MM.1S (cell line): ENCODE measurements at regions not wholly inside any gene's neighbourhood (a gene's known extent, or its start where the extent isn't known, plus 50 kb on each side); places are given as distances from the start of the nearest gene placed in this dataset.

Experiments
- DNase-seq: peaks from one replicate; pipeline ENCODE4 v3.0.0-alpha.2; 2015
- H2AFZ ChIP-seq: fragments of 300-600 bp; sonication (generic); 2 replicates; pipeline ENCODE4 v1.6.0; 2016; ENCODE audit warnings: antibody characterized with exemption, low read length
- H3F3A ChIP-seq: fragments of 300-600 bp; sonication (generic); 2 replicates; pipeline ENCODE4 v1.6.1; 2016; ENCODE audit warnings: mild to moderate bottlenecking, antibody characterized with exemption, low read length, moderate library complexity, mixed read lengths; ENCODE audit not compliant: insufficient read depth
- H3K27ac ChIP-seq: fragments of 300-600 bp; sonication (generic); 2 replicates; pipeline ENCODE4 v1.5.1; 2016; ENCODE audit warnings: mild to moderate bottlenecking, low read length
- H3K27me3 ChIP-seq: fragments of 300-600 bp; sonication (generic); replicated peaks from 2 replicates; pipeline ENCODE4 v1.6.0; 2016; ENCODE audit warnings: low read length; ENCODE audit not compliant: insufficient read depth
- H3K36me3 ChIP-seq: fragments of 300-600 bp; sonication (generic); replicated peaks from 2 replicates; pipeline ENCODE4 v1.6.1; 2016; ENCODE audit warnings: mild to moderate bottlenecking, low read length, mixed read lengths; ENCODE audit not compliant: insufficient read depth
- H3K4me1 ChIP-seq: fragments of 300-600 bp; sonication (generic); 2 replicates; pipeline ENCODE4 v1.6.1; 2016; ENCODE audit warnings: low read length, mixed read lengths
- H3K4me2 ChIP-seq: fragments of 300-600 bp; sonication (generic); 2 replicates; pipeline ENCODE4 v1.6.0; 2016; ENCODE audit warnings: low read depth, low read length
- H3K4me3 ChIP-seq: fragments of 300-600 bp; sonication (generic); 2 replicates; pipeline ENCODE4 v1.5.1; 2016; ENCODE audit warnings: low read length, mixed read lengths
- H3K79me2 ChIP-seq: fragments of 300-600 bp; sonication (generic); 2 replicates; pipeline ENCODE4 v1.6.1; 2016; ENCODE audit warnings: mixed run types, low read length, mixed read lengths
- H3K9ac ChIP-seq: fragments of 300-600 bp; sonication (generic); 2 replicates; pipeline ENCODE4 v1.6.1; 2016; ENCODE audit warnings: low read length, mixed read lengths
- H3K9me2 ChIP-seq: fragments of 300-600 bp; sonication (generic); replicated peaks from 2 replicates; pipeline ENCODE4 v1.6.1; 2016; ENCODE audit warnings: mild to moderate bottlenecking, low read length, mixed read lengths; ENCODE audit not compliant: insufficient read depth
- H3K9me3 ChIP-seq: fragments of 300-600 bp; sonication (generic); replicated peaks from 2 replicates; pipeline ENCODE4 v1.6.1; 2016; ENCODE audit warnings: mild to moderate bottlenecking, low read length, mixed read lengths; ENCODE audit not compliant: insufficient read depth
- H4K20me1 ChIP-seq: fragments of 300-600 bp; sonication (generic); 2 replicates; pipeline ENCODE4 v1.6.1; 2016; ENCODE audit warnings: mild to moderate bottlenecking, low read length, moderate library complexity, mixed read lengths; ENCODE audit not compliant: insufficient read depth
- CTCF ChIP-seq: fragments of 300-600 bp; sonication (generic); IDR thresholded peaks from 2 replicates; pipeline ENCODE4 v1.5.1; 2016; ENCODE audit warnings: antibody characterized with exemption, low read length, mixed read lengths
- EZH2 ChIP-seq: fragments of 300-600 bp; sonication (generic); optimal IDR thresholded peaks from 2 replicates; pipeline ENCODE3; 2017; ENCODE audit warnings: low read depth, mild to moderate bottlenecking, antibody characterized with exemption, low read length, mixed read lengths
- EZH2phosphoT487 ChIP-seq: fragments of 300-600 bp; sonication (generic); IDR thresholded peaks from 2 replicates; pipeline ENCODE4 v1.6.1; 2018; ENCODE audit warnings: antibody characterized with exemption, low read length

GRCh38 chr21:27502801-27503200 lies 535.9 kb upstream of the ADAMTS5 start:
- no peak overlapping the region for H3K4me3 ChIP-seq
- no peaks in the 10 kb centered on the region for H3K36me3 ChIP-seq
- H4K20me1 ChIP-seq, result no peaks in the 10 kb centered on the region
- no peak overlapping the region for H3K27ac ChIP-seq
- no peaks in the 10 kb centered on the region for H3K27me3 ChIP-seq
- H2AFZ ChIP-seq, result no peak overlapping the region
- DNase-seq, result no peak
- H3K79me2 ChIP-seq, result no peaks in the 10 kb centered on the region
- H3K9me2 ChIP-seq, result no peaks in the 10 kb centered on the region
- TF ChIP-seq CTCF (no peak), EZH2 (no peak), EZH2phosphoT487 (no peak)
- no peaks in the 10 kb centered on the region for H3K9me3 ChIP-seq
- H3K4me1 ChIP-seq, result no peaks in the 10 kb centered on the region
- no peak overlapping the region for H3K9ac ChIP-seq
- H3K4me2 ChIP-seq, result no peak overlapping the region
- H3F3A ChIP-seq, result no peaks in the 10 kb centered on the region

GRCh38 chr21:27498025-27498424 lies 531.1 kb upstream of the ADAMTS5 start:
- Histone ChIP-seq H3K4me2 (no peak overlapping the region), H2AFZ (no peak overlapping the region), H3K9me3 (no peaks in the 10 kb centered on the region), H3K79me2 (no peaks in the 10 kb centered on the region), H3F3A (no peaks in the 10 kb centered on the region), H3K27me3 (no peaks in the 10 kb centered on the region), H3K36me3 (no peaks in the 10 kb centered on the region), H3K9me2 (no peaks in the 10 kb centered on the region), H4K20me1 (no peaks in the 10 kb centered on the region), H3K9ac (no peak overlapping the region), H3K4me1 (no peaks in the 10 kb centered on the region), H3K27ac (no peak overlapping the region), H3K4me3 (no peak overlapping the region)
- no peak for DNase-seq
- TF ChIP-seq CTCF, result no peak
- no peak for TF ChIP-seq EZH2
- no peak for TF ChIP-seq EZH2phosphoT487

GRCh38 chr21:27495836-27496235 lies 528.9 kb upstream of the ADAMTS5 start:
- TF ChIP-seq EZH2phosphoT487 (no peak), CTCF (no peak), EZH2 (no peak)
- Histone ChIP-seq H3K4me2 (no peak overlapping the region), H3K79me2 (no peaks in the 10 kb centered on the region), H3K36me3 (no peaks in the 10 kb centered on the region), H3K27ac (no peak overlapping the region), H3F3A (no peaks in the 10 kb centered on the region), H3K9ac (no peak overlapping the region), H3K27me3 (no peaks in the 10 kb centered on the region), H2AFZ (no peak overlapping the region), H3K9me2 (no peaks in the 10 kb centered on the region), H3K4me1 (no peaks in the 10 kb centered on the region), H3K4me3 (no peak overlapping the region), H3K9me3 (no peaks in the 10 kb centered on the region), H4K20me1 (no peaks in the 10 kb centered on the region)
- DNase-seq, result no peak
